HepG2 (cell line): ENCODE measurements at regions not wholly inside any gene's neighbourhood (a gene's known extent, or its start where the extent isn't known, plus 50 kb on each side); places are given as distances from the start of the nearest gene placed in this dataset.

Experiments used
- ATAC-seq: fragments of 200-7000 bp; cut with Tn5 transposase; 3 replicates; pipeline ENCODE4 v1.9.1; 2020; ENCODE audit warnings: mild to moderate bottlenecking, moderate library complexity
- BruUV-seq: library from RNA; stranded (reverse); fragments of 400-500 nt; replicated peaks from 2 replicates; lab custom pipeline; 2021; lab: Mats Ljungman, UMichigan
- CTCF ChIA-PET: fragments of 300-600 bp; formaldehyde crosslinking; extraction: SDS; loops from one replicate; lab custom pipeline; 2021; ENCODE audit warnings: low total read pairs, inconsistent platforms, low intra/inter-chr PET ratio; lab: Yijun Ruan, JAX
- POLR2A ChIA-PET: fragments of 350-600 bp; sonication (Branson Sonifier 250); formaldehyde crosslinking; loops from one replicate; lab custom pipeline; 2020; ENCODE audit warnings: antibody characterized with exemption, inconsistent platforms; lab: Yijun Ruan, JAX
- DNase-seq: peaks from one replicate; pipeline ENCODE4 v3.0.0-alpha.2; 2015; ENCODE audit warnings: low spot score
- FAIRE-seq: peaks from 3 replicates; lab custom pipeline; 2011; peaks lifted over from hg19 to GRCh38; lab: Jason Lieb, UNC
- H2AFZ ChIP-seq: one replicate; pipeline ENCODE4 v1.6.1; 2011; ENCODE audit warnings: low read length, inconsistent platforms
- H3K27ac ChIP-seq: fragments of 300-600 bp; 3 replicates; pipeline ENCODE4 v1.8.0; 2011; ENCODE audit warnings: mixed run types, mild to moderate bottlenecking, mixed read lengths, low read length, inconsistent platforms; ENCODE audit not compliant: insufficient read depth; ENCODE audit errors: extremely low read length
- H3K27me3 ChIP-seq, 2 experiments: fragments of 200-600 bp in 1 of 2; 2 replicates in 1 of 2; 3 replicates in 1 of 2; pipeline versions ENCODE4 v1.6.0 to v1.8.0; 2011; ENCODE audit warnings: low read length in 2 of 2, mild to moderate bottlenecking in 2 of 2, moderate library complexity in 2 of 2, inconsistent platforms in 1 of 2; ENCODE audit not compliant: insufficient read depth in 2 of 2, control insufficient read depth in 1 of 2
- H3K36me3 ChIP-seq, 2 experiments: fragments of 200-600 bp in 1 of 2; replicated peaks in 1 of 2; 2 replicates in 1 of 2; 3 replicates in 1 of 2; pipeline versions ENCODE4 v1.5.1 to v1.8.0; 2011; ENCODE audit warnings: low read length in 2 of 2, inconsistent platforms in 1 of 2; ENCODE audit not compliant: insufficient read depth in 2 of 2, control insufficient read depth in 1 of 2
- H3K4me1 ChIP-seq: 2 replicates; pipeline ENCODE4 v1.5.1; 2012; ENCODE audit warnings: low read length, inconsistent platforms; ENCODE audit not compliant: insufficient read depth
- H3K4me2 ChIP-seq: 2 replicates; pipeline ENCODE4 v1.6.0; 2011; ENCODE audit warnings: low read depth, low read length, inconsistent platforms
- H3K4me3 ChIP-seq, 3 experiments: fragments of 200-600 bp in 1 of 3; sonication (generic), shearing (Covaris generic) in 1 of 3; replicated peaks in 1 of 3; 2 replicates each; pipeline ENCODE4 v1.5.1; 2011 to 2016; ENCODE audit warnings: low read length in 3 of 3, inconsistent platforms in 2 of 3, low read depth in 2 of 3, mild to moderate bottlenecking in 2 of 3, control low read depth in 1 of 3, mixed read lengths in 1 of 3; ENCODE audit not compliant: insufficient read depth in 1 of 3
- H3K79me2 ChIP-seq: one replicate; pipeline ENCODE4 v1.6.1; 2011; ENCODE audit warnings: low read length, inconsistent platforms; ENCODE audit not compliant: insufficient read depth
- H3K9ac ChIP-seq: 2 replicates; pipeline ENCODE4 v1.6.0; 2011; ENCODE audit warnings: mild to moderate bottlenecking, low read depth, low read length, inconsistent platforms; ENCODE audit not compliant: insufficient read depth
- H3K9me3 ChIP-seq: 2 replicates; pipeline ENCODE4 v1.5.1; 2012; ENCODE audit warnings: mild to moderate bottlenecking, low read length
- H4K20me1 ChIP-seq: 2 replicates; pipeline ENCODE4 v1.6.0; 2011; ENCODE audit warnings: inconsistent platforms, mild to moderate bottlenecking, low read length, moderate library complexity; ENCODE audit not compliant: insufficient read depth
- ARID3A ChIP-seq: IDR thresholded peaks from 2 replicates; pipeline ENCODE4 v1.6.1; 2012; ENCODE audit warnings: low read depth, low read length, improper control_type of control experiment
- CSRNP1 ChIP-seq: sonication (generic); formaldehyde crosslinking; IDR thresholded peaks from 2 replicates; pipeline ENCODE4 v1.8.1; 2023; ENCODE audit warnings: mild to moderate bottlenecking, missing genetic modification reagents
- E2F1 ChIP-seq: sonication (generic); formaldehyde crosslinking; IDR thresholded peaks from 2 replicates; pipeline ENCODE4 v1.5.0; 2020; ENCODE audit warnings: missing genetic modification reagents
- E2F2 ChIP-seq: sonication (generic); formaldehyde crosslinking; IDR thresholded peaks from 2 replicates; pipeline ENCODE4 v1.4.0; 2020; ENCODE audit warnings: missing genetic modification reagents, borderline replicate concordance
- FLYWCH1 ChIP-seq: sonication (generic); formaldehyde crosslinking; IDR thresholded peaks from 2 replicates; pipeline ENCODE4 v1.8.1; 2023; ENCODE audit warnings: mild to moderate bottlenecking, missing genetic modification reagents
- FOXP1 ChIP-seq, 2 experiments: fragments of 450-650 bp in 1 of 2; IDR thresholded peaks; 2 replicates each; pipeline ENCODE4 v1.6.1; 2017 to 2018; ENCODE audit warnings: antibody characterized with exemption in 1 of 2
- FUBP1 ChIP-seq: sonication (generic); formaldehyde crosslinking; IDR thresholded peaks from 2 replicates; pipeline ENCODE4 v1.5.1; 2020; ENCODE audit warnings: missing genetic modification reagents, mild to moderate bottlenecking, borderline replicate concordance
- ISL2 ChIP-seq: sonication (generic); formaldehyde crosslinking; IDR thresholded peaks from 2 replicates; pipeline ENCODE4 v1.5.0; 2020; ENCODE audit warnings: missing genetic modification reagents
- PHF5A ChIP-seq: IDR thresholded peaks from one replicate; pipeline ENCODE4 v1.6.1; 2018; ENCODE audit warnings: low read depth, missing genetic modification reagents; ENCODE audit not compliant: unreplicated experiment
- SRY ChIP-seq: sonication (generic); formaldehyde crosslinking; IDR thresholded peaks from 2 replicates; pipeline ENCODE4 v1.8.0; 2022; ENCODE audit warnings: mild to moderate bottlenecking, missing genetic modification reagents
- ZBTB49 ChIP-seq: sonication (generic); formaldehyde crosslinking; IDR thresholded peaks from 2 replicates; pipeline ENCODE4 v1.4.0; 2020; ENCODE audit warnings: missing genetic modification reagents, borderline replicate concordance
- ZNF232 ChIP-seq: sonication (generic); formaldehyde crosslinking; IDR thresholded peaks from 2 replicates; pipeline ENCODE4 v1.4.0; 2020; ENCODE audit warnings: missing genetic modification reagents, borderline replicate concordance
- ZNF589 ChIP-seq: sonication (generic); formaldehyde crosslinking; conservative IDR thresholded peaks from 2 replicates; pipeline ENCODE4 v1.8.0; 2022; ENCODE audit warnings: mild to moderate bottlenecking, moderate library complexity, missing genetic modification reagents
- ZNF776 ChIP-seq: sonication (generic); formaldehyde crosslinking; IDR thresholded peaks from 2 replicates; pipeline ENCODE4 v1.4.0; 2020; ENCODE audit warnings: mild to moderate bottlenecking, missing genetic modification reagents
- WGBS: methylation state at CpG from one replicate; pipeline ENCODE4 v1.1.6; 2017; ENCODE audit warnings: low lambda C conversion rate; 5-methylcytosine and 5-hydroxymethylcytosine counted together
- in situ Hi-C: cut with HindIII; loops from 2 replicates; pipeline ENCODE4 v1.10.0; 2017; ENCODE audit warnings: low pct_unique_long_range_greater_than_20kb; ENCODE audit not compliant: extremely low pct_ligation_motif_present
- intact Hi-C: fragments of 100-400 bp; cut with micrococcal nuclease; formaldehyde crosslinking; loops from one replicate; pipeline ENCODE4 v1.10.0; 2022; ENCODE audit not compliant: unreplicated experiment

- no peak for TF ChIP-seq FUBP1
- TF ChIP-seq PHF5A (CRISPR knock-in tag) = no peak
- TF ChIP-seq E2F1 (CRISPR knock-in tag) = no peak
- TF ChIP-seq ISL2 = no peak
- TF ChIP-seq CSRNP1 (CRISPR knock-in tag) = no peak
Observed at GRCh38 chr6:90429713-90430112, 133.1 kb upstream of the BACH2 start (continued).

- DNase-seq = no peak
- no peaks in the 10 kb centered on the region for H4K20me1 ChIP-seq
- no peaks in the 10 kb centered on the region for H3K27me3 ChIP-seq
- intact Hi-C loops (no loop called here), in situ Hi-C loops (no loop called here)
- 6% methylated on average over 1 of the region's 1 CpG for WGBS
- no peaks in the 10 kb centered on the region for H3K36me3 ChIP-seq
- FAIRE-seq = no peak
- POLR2A ChIA-PET = no interaction called here
- no peaks in the 10 kb centered on the region for H3K79me2 ChIP-seq
- no peak overlapping the region for H3K9ac ChIP-seq
- BruUV-seq = no TSS peak
- H3K4me1 ChIP-seq = no peaks in the 10 kb centered on the region
- CTCF ChIA-PET = no interaction called here
- H2AFZ ChIP-seq = no peak overlapping the region
- H3K4me2 ChIP-seq = no peak overlapping the region
- no peak overlapping the region for H3K27ac ChIP-seq
- H3K4me3 ChIP-seq = no peak overlapping the region
- no peak for ATAC-seq
- H3K9me3 ChIP-seq = peaks cover 23% of the 10 kb centered on the region
- TF ChIP-seq E2F2 = no peak
- no peak for TF ChIP-seq ARID3A
- no peak for TF ChIP-seq FLYWCH1 (CRISPR knock-in tag)
- TF ChIP-seq ZNF232 (CRISPR knock-in tag) = no peak
- no peak for TF ChIP-seq ZNF776 (CRISPR knock-in tag)
- TF ChIP-seq ZNF589 (CRISPR knock-in tag) = no peak
- TF ChIP-seq FOXP1 (IDR thresholded peaks at IDR 0.05) = no peak
- TF ChIP-seq FOXP1 (CRISPR knock-in tag; IDR thresholded peaks at IDR 0.05) = no peak
- TF ChIP-seq ZBTB49 (CRISPR knock-in tag) = no peak
- TF ChIP-seq SRY (CRISPR knock-in tag) = no peak
Observed at GRCh38 chr6:90428514-90428913, 131.9 kb upstream of the BACH2 start.
